ENCODE measurements at regions not wholly inside any gene's neighbourhood (a gene's known extent, or its start where the extent isn't known, plus 50 kb on each side); places are given as distances from the start of the nearest gene placed in this dataset.

- no peak for DNase-seq (ENCODE audit: low spot score)
Measured at GRCh38 chr20:62527781-62528180, 52.0 kb upstream of the GATA5 start.

- DNase-seq (ENCODE audit: low spot score), result no peak
Measured at GRCh38 chr20:62528983-62529891, 53.4 kb upstream of the GATA5 start.

GRCh38 chr20:62529896-62530642 is 54.3 kb upstream of the GATA5 start:
- DNase-seq (ENCODE audit: low spot score), result no peak

- no peak for DNase-seq (ENCODE audit: low spot score)
Measured at GRCh38 chr20:62530643-62531032, 54.8 kb upstream of the GATA5 start.

DNA sequence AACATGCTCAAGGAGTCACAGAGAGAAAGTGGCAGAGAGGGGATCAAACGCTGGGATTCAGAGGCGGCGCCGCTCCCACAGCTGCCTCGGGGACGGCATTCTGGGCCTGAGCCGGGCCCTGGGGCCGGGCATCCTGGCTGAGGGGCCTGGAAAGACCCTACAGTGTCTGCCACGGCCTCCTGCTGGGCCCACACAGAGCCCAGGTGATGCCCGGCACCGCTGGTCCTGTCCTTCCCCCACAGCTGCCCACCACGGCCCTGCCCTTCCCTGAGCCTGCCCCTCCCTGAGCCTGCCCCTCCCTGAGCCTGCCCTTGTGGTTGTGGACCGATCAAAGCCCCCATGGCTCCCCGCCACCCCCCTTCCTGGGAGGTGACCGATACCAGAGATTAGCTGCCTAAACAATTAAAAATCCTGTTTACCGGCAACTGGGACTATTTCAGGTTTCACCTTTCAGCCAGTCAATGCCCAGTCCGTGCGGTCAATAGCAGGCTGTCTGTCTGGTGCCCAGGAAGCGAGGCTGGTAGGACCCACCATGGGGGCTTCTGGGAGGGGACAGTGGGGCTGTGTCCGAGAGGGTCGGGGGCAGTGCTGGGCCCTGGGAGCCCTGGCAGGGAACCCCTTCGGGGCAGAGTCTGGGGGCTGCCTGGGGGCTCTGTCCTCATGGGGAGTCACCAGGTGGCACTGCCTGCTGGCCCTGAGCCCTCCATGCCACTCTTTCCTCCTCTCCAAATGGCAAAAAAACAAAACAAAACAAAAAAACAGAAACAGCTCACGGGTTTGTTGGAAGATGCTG is 55.4 kb upstream of the GATA5 start:
- no peak for DNase-seq (ENCODE audit: low spot score)

DNA sequence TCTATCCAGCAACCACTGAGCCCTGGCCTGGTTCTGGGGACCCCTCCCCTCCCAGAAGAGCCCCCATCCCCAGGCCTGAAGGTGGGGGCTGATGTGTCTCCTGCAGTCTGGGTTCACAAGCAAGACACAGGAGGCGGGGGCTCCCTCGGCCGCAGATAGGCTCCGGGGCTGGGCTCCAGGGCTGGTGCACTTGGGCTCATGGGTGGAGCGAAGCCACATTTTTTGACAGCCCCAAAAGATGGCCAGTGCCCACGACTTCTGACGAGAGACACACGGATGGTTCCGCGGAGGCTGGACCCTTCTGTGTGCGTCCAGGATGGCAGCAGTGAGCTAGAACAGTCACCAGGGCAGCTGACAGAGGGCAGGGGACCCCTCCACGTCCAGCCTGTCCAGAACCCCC is 57.1 kb upstream of the GATA5 start:
- DNase-seq (ENCODE audit: low spot score), result no peak

GRCh38 chr20:62533591-62534495 is 58.0 kb upstream of the GATA5 start:
- DNase-seq (ENCODE audit: low spot score), result no peak

DNA sequence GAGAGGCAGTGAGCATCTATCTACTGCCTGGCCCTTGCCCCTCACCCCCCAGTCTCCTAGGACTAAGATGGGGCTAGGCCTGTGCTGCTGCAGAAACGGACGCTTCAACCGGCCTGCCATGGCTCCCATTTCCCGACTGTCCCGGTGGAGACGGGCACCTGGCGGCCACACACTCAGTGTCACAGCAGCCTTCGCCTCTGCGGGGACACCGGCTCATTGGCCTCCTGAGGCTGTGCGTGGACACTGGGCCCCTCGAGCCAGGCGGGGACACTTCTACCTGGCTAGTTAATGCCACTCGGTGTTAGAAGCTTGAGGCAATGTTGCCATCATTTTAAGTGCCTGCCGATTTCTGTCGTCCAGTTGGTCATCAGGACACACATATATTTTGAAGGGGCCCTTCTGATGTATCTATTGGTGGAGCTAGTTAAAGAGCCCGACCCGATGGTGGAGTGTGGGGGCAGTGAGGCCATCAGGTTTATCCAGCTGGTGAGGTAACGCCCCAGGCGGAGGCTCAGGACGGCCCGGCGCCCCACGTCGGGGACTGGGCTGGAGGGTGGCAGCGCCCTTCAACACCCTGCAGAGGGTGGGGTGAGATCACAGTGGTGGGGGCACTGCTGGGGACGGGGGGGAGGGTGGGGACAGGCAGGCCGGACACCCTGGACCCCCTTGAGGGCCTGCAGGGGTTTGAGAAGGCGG is 58.9 kb upstream of the GATA5 start:
- no peak for DNase-seq (ENCODE audit: low spot score)

DNA sequence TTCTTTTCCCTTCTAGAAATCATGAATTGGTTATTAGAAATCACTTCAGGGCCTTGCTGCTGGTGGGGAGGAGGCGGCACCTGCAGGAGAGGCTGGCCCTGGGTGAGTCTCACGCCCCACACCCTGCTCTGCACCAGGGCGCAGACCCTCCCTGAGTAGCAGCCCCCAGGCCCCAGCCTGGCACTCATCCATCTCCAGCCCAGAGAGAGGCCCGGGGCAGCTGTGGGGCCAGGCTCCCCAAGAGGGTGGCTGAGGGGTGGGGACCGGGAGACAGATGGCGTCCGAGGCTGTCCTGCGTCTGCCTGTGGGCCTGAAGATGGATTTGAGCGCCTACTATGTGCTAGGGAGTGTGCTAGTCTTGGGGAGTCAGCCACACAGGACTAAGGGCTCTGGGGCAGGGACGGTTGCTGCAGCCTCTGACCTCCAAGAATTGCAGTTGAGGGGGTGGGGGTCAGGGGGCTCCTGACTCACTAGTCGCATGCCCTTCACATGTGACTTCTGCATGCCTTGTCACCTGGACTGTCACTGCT is 59.6 kb upstream of the GATA5 start:
- no peak for DNase-seq (ENCODE audit: low spot score)

GRCh38 chr20:62535964-62536363 is 60.2 kb upstream of the GATA5 start:
- DNase-seq (ENCODE audit: low spot score), result no peak

DNA sequence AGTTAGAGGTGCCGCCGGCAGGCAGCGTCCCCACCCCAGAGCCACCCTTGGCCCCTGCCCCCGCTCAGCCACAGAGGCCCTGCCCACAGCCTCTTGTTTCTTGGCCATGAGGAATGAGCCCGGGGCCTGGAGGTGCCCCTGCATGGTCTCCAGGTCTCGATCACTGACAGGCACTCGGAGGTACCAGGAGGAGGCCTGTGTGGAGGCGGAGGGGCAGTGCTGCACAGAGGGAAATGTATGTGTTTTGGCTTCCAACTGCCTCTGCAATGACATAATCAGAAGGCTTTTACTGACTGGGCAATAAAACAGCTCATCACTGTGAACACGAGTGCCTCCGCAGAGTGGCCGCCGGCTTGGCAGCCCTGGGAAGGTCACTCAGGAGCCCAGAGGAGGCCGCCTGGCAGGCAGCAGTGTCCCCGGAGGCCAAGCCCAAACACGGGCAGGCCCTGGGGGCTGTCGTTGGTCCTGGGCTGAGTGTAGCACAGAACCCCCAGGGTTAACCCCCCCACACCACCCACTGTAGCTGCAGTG is 61.1 kb upstream of the GATA5 start:
- DNase-seq (ENCODE audit: low spot score), result no peak

- no peak for DNase-seq (ENCODE audit: low spot score)
Measured at GRCh38 chr20:62537649-62538292, 62.0 kb upstream of the GATA5 start.

GRCh38 chr20:62539198-62540045 is 63.6 kb upstream of the GATA5 start:
- DNase-seq (ENCODE audit: low spot score), result peak; percentile 12

GRCh38 chr20:62540504-62540903 is 64.7 kb upstream of the GATA5 start:
- no peak for DNase-seq (ENCODE audit: low spot score)

DNA sequence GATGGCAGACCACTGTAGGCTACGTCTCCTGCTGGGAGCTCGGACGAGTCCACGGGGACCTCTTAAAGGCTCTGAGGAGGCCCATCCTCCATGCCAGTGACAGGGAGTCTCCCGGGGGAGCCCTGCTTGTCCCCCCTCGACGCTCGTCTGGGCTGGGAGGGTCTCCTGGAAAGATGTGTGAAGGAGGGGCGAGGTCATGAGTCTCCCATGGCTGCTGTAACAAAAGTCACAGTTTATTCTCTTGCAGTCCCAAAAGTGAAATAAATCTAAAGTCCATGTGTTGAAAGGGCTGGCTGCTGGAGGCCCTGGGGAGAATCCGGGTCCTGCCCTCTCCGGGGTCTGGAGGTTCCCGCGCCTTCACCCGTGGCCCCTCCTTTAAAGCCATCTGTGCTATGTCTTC is 67.1 kb upstream of the GATA5 start:
- no peak for DNase-seq (ENCODE audit: low spot score)

- no peak for DNase-seq (ENCODE audit: low spot score)
Measured at GRCh38 chr20:62543470-62544302, 67.9 kb upstream of the GATA5 start.

DNA sequence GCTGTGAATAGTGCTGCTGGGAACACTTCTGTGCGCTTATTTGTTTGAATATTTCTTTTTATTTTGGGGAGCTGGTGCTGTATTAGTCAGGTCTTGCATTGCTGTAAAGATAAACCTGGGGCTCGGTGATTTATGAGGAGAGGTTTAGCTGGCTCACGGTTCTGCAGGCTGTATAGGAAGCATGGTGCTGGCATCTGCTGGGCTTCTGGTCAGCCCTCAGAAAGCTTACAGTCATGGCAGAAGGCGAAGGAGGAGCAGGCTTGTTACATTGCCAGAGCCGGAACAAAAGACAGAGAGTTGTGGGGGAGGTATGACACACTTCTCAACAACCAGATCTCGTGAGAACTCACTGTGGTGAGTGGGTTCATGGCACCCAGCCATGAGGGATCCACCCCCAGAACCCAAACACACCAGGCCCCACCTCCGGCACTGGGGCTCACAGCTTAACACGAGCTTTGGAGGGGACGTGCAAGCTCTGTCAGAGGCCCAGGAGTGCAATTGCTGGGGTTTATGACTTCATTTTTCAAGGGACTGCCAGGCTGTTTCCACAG is 68.8 kb upstream of the GATA5 start:
- DNase-seq (ENCODE audit: low spot score), result no peak

GRCh38 chr20:62545271-62545670 is 69.5 kb upstream of the GATA5 start:
- no peak for DNase-seq (ENCODE audit: low spot score)

All from pons (tissue), 1 donor.